GM19455 (cell line): ENCODE measurements at regions not wholly inside any gene's neighbourhood (a gene's known extent, or its start where the extent isn't known, plus 50 kb on each side); places are given as distances from the start of the nearest gene placed in this dataset.

Experiments
- ATAC-seq: cut with Tn5 transposase; IDR thresholded peaks from one replicate; pipeline ENCODE4 v1.9.1; 2021; ENCODE audit not compliant: unreplicated experiment

GRCh38 chr3:152957491-152957890 lies 122.6 kb downstream of the P2RY1 start:
- ATAC-seq, result no peak

- no peak for ATAC-seq
Measured at GRCh38 chr3:152959307-152959706, 124.4 kb downstream of the P2RY1 start.

- ATAC-seq, result no peak
Measured at GRCh38 chr3:152960684-152961083, 125.8 kb downstream of the P2RY1 start.

- ATAC-seq, result no peak
Measured at GRCh38 chr3:152961323-152961722, 126.4 kb downstream of the P2RY1 start.

GRCh38 chr3:152964911-152965609 lies 130.1 kb downstream of the P2RY1 start:
- ATAC-seq, result no peak

GRCh38 chr3:152968388-152969024 lies 133.6 kb downstream of the P2RY1 start:
- no peak for ATAC-seq

GRCh38 chr3:152969557-152970300 lies 134.8 kb downstream of the P2RY1 start:
- ATAC-seq, result no peak

- ATAC-seq, result no peak
Measured at GRCh38 chr3:152970851-152971250, 135.9 kb downstream of the P2RY1 start.

- no peak for ATAC-seq
Measured at GRCh38 chr3:152971880-152972279, 136.9 kb downstream of the P2RY1 start.

GRCh38 chr3:152973575-152973974 lies 138.6 kb downstream of the P2RY1 start:
- no peak for ATAC-seq

- no peak for ATAC-seq
Measured at GRCh38 chr3:152976239-152976638, 141.3 kb downstream of the P2RY1 start.

- no peak for ATAC-seq
Measured at GRCh38 chr3:152977366-152977765, 142.4 kb downstream of the P2RY1 start.

- no peak for ATAC-seq
Measured at GRCh38 chr3:152978152-152978551, 143.2 kb downstream of the P2RY1 start.

- no peak for ATAC-seq
Measured at GRCh38 chr3:152997526-152997925, 162.6 kb downstream of the P2RY1 start.

GRCh38 chr3:152998591-152998990 lies 163.4 kb upstream of the RAP2B start:
- no peak for ATAC-seq

- ATAC-seq, result no peak
Measured at GRCh38 chr3:153000325-153000724, 161.7 kb upstream of the RAP2B start.

GRCh38 chr3:153001210-153002078 lies 160.6 kb upstream of the RAP2B start:
- no peak for ATAC-seq

- ATAC-seq, result no peak
Measured at GRCh38 chr3:153003441-153003840, 158.6 kb upstream of the RAP2B start.

- no peak for ATAC-seq
Measured at GRCh38 chr3:153003862-153004261, 158.2 kb upstream of the RAP2B start.

GRCh38 chr3:153008226-153008625 lies 153.8 kb upstream of the RAP2B start:
- ATAC-seq, result no peak

- no peak for ATAC-seq
Measured at GRCh38 chr3:153023896-153024295, 138.1 kb upstream of the RAP2B start.
